A673 (cell line): ENCODE measurements at regions not wholly inside any gene's neighbourhood (a gene's known extent, or its start where the extent isn't known, plus 50 kb on each side); places are given as distances from the start of the nearest gene placed in this dataset.

Source experiments
- CTCF ChIP-seq: fragments of 300-800, 200-600 bp; sonication (generic); conservative IDR thresholded peaks from 2 replicates; pipeline ENCODE4 v1.5.1; 2017; ENCODE audit warnings: low read depth, mild to moderate bottlenecking, antibody characterized with exemption, low read length, moderate library complexity, mixed read lengths
- EZH2 ChIP-seq: fragments of 200-600 bp; sonication (generic); IDR thresholded peaks from 2 replicates; pipeline ENCODE4 v1.6.1; 2017; ENCODE audit warnings: borderline replicate concordance, low read depth, mild to moderate bottlenecking, mixed read lengths, antibody characterized with exemption, low read length; ENCODE audit not compliant: poor library complexity, severe bottlenecking

GRCh38 chr10:20662742-20663141 lies 234.4 kb downstream of the NEBL start:
- TF ChIP-seq CTCF (no peak), EZH2 (no peak)
